Esophagus squamous epithelium (tissue), 4 donors: ENCODE measurements at regions not wholly inside any gene's neighbourhood (a gene's known extent, or its start where the extent isn't known, plus 50 kb on each side); places are given as distances from the start of the nearest gene placed in this dataset.

ENCODE experiments used
- CTCF ChIP-seq, 6 experiments: fragments of 450-650 bp in 4 of 6; fragments of 200-600 bp in 2 of 6; sonication (generic) in 2 of 6; IDR thresholded peaks; one replicate each; pipeline ENCODE4 v1.5.1; 2016 to 2019; ENCODE audit warnings: antibody characterized with exemption in 6 of 6, mild to moderate bottlenecking in 4 of 6, moderate library complexity in 4 of 6
- POLR2A ChIP-seq, 4 donors: fragments of 450-650 bp; IDR thresholded peaks; one replicate each; pipeline ENCODE4 v1.6.1; 2017; ENCODE audit warnings: antibody characterized with exemption in 4 of 4, mild to moderate bottlenecking in 4 of 4, moderate library complexity in 3 of 4

DNA sequence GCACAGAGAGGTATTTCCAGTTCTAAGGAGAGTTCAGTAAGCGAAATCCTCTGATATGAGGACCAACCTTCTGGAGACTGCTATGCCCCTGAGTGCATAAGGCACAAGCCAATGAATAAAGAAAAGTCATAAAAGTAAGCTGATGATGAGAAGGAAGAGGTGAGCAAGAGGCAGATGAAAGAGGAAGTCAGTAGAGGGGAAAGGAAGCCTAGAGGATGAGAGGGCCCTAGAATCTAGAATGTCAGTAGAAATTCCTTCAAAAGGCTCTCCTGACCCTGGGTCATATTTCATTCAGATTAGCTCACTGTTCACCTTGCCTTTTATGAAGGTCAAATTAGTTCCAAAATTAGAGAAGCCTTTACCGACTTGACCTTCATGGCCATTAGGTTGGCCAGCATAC, 209.2 kb downstream of the CD83 start:
- no peak for TF ChIP-seq CTCF (IDR thresholded peaks at IDR 0.05)
- TF ChIP-seq POLR2A (IDR thresholded peaks at IDR 0.05): no peak
